ENCODE measurements at regions not wholly inside any gene's neighbourhood (a gene's known extent, or its start where the extent isn't known, plus 50 kb on each side); places are given as distances from the start of the nearest gene placed in this dataset.

- TF ChIP-seq REST (IDR thresholded peaks at IDR 0.05; ENCODE audit: borderline replicate concordance) (no peak), REST (CRISPR knock-in tag; IDR thresholded peaks at IDR 0.05; ENCODE audit: low read depth) (no peak), HLTF (IDR thresholded peaks at IDR 0.05) (no peak), SAFB2 (IDR thresholded peaks at IDR 0.05; ENCODE audit: borderline replicate concordance, low read depth, low read length, severe bottlenecking) (no peak), MAFK (IDR thresholded peaks at IDR 0.05; ENCODE audit: low read length) (no peak), ARID4B (CRISPR knock-in tag; IDR thresholded peaks at IDR 0.05) (no peak), BRD4 (IDR thresholded peaks at IDR 0.05) (no peak), ZNF512 (tag; IDR thresholded peaks at IDR 0.05) (no peak)
These were observed 91.2 kb upstream of the UXS1 start (continued) for GRCh38 chr2:106285237-106285829.

All from K562 (cell line).